PC-9 (cell line): ENCODE measurements at regions not wholly inside any gene's neighbourhood (a gene's known extent, or its start where the extent isn't known, plus 50 kb on each side); places are given as distances from the start of the nearest gene placed in this dataset.

Experiments
- CTCF ChIP-seq: fragments of 200-600 bp; sonication (generic); conservative IDR thresholded peaks from 2 replicates; pipeline ENCODE4 v1.6.1; 2017; ENCODE audit warnings: mixed run types, antibody characterized with exemption, mild to moderate bottlenecking, moderate library complexity
- EZH2 ChIP-seq: fragments of 200-600 bp; sonication (generic); IDR thresholded peaks from 2 replicates; pipeline ENCODE4 v1.8.0; 2017; ENCODE audit warnings: antibody characterized with exemption, low read depth

DNA sequence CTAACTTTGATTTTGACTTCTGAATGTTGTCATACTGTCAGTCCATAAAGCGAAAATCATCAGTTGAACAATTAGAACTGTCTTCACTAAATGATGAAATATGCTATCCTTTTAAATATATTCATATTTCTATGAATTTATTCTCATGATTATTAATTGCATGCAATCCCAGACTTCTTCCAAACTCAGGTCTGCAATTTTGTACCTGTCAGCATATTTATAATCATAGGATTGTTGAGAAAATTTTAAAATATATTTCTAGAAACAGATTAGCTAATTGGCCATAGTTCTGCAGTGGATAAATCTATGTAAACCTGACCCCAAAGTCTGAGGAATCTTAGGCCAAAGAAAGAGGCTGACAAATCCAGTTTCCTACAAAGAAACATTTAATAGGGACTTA, 347.5 kb downstream of the SLCO4C1 start:
- TF ChIP-seq CTCF (no peak), EZH2 (no peak)
